Uterus (tissue), 2 donors: ENCODE measurements at regions not wholly inside any gene's neighbourhood (a gene's known extent, or its start where the extent isn't known, plus 50 kb on each side); places are given as distances from the start of the nearest gene placed in this dataset.

Experiments
- POLR2A ChIP-seq, 2 donors: fragments of 450-650 bp; IDR thresholded peaks; one replicate each; pipeline ENCODE4 v1.6.1; 2016; ENCODE audit warnings: antibody characterized with exemption in 2 of 2, mild to moderate bottlenecking in 1 of 2, moderate library complexity in 1 of 2
- TF ChIP-seq, protein P1 (sequence below), 4 experiments: fragments of 200-600 bp in 2 of 4; fragments of 450-650 bp in 2 of 4; sonication (generic) in 2 of 4; IDR thresholded peaks; one replicate each; pipeline ENCODE4 v1.5.1; 2016 to 2019; ENCODE audit warnings: antibody characterized with exemption in 4 of 4, mild to moderate bottlenecking in 2 of 4, moderate library complexity in 1 of 4

DNA sequence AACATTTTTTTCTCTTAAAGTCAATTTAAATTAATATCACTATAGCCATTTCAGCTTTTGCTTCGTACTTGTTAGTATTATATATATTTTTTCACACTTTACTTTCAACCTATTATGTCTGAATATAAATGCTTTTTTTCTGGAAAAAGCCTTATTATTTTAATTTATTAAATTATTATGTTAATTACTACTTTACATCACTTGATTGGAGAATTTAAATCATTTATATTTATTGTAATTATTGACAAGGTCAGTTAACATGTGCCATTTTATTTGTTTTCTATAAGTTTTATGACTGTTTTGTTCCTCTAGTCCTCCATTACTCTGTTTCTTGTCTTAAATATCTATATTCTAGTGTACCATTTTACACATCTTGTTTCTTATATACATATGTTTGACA, 1333.4 kb upstream of the MIR17HG start:
- TF ChIP-seq, protein P1, sequence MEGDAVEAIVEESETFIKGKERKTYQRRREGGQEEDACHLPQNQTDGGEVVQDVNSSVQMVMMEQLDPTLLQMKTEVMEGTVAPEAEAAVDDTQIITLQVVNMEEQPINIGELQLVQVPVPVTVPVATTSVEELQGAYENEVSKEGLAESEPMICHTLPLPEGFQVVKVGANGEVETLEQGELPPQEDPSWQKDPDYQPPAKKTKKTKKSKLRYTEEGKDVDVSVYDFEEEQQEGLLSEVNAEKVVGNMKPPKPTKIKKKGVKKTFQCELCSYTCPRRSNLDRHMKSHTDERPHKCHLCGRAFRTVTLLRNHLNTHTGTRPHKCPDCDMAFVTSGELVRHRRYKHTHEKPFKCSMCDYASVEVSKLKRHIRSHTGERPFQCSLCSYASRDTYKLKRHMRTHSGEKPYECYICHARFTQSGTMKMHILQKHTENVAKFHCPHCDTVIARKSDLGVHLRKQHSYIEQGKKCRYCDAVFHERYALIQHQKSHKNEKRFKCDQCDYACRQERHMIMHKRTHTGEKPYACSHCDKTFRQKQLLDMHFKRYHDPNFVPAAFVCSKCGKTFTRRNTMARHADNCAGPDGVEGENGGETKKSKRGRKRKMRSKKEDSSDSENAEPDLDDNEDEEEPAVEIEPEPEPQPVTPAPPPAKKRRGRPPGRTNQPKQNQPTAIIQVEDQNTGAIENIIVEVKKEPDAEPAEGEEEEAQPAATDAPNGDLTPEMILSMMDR (IDR thresholded peaks at IDR 0.05) = no peak
- TF ChIP-seq POLR2A (IDR thresholded peaks at IDR 0.05) = no peak
